ENCODE measurements at regions not wholly inside any gene's neighbourhood (a gene's known extent, or its start where the extent isn't known, plus 50 kb on each side); places are given as distances from the start of the nearest gene placed in this dataset.

- H3K4me1 ChIP-seq (replicated peaks; ENCODE audit: insufficient read depth) = no peaks in the 10 kb centered on the region
- BruUV-seq (replicated peaks) = no TSS peak
- peak; percentile 46 to 49 for DNase-seq
- H3F3A ChIP-seq (ENCODE audit: insufficient read depth, low read depth) = no peaks in the 10 kb centered on the region
- ChIA-PET POLR2A (ENCODE audit: unreplicated experiment) (interaction anchor here (0.5 kb wide), 1 partner anchor 241 kb away, joined by 11 read pairs; no protein-coding TSS in a partner anchor), CTCF (no interaction called here)
- H3K27ac ChIP-seq = no peak overlapping the region
- no peaks in the 10 kb centered on the region for H3K79me2 ChIP-seq (ENCODE audit: low read depth)
- no peak overlapping the region for H2AFZ ChIP-seq
- H3K36me3 ChIP-seq (ENCODE audit: low read depth) = no peaks in the 10 kb centered on the region
- no peaks in the 10 kb centered on the region for H3K27me3 ChIP-seq (ENCODE audit: insufficient read depth, low read depth)
- H3K4me3 ChIP-seq = no peak overlapping the region
- TF ChIP-seq EZH2 (IDR thresholded peaks at IDR 0.05; ENCODE audit: low read depth) = no peak
- no peaks in the 10 kb centered on the region for H3K9me2 ChIP-seq (ENCODE audit: insufficient read depth)
- H3K4me2 ChIP-seq = no peak overlapping the region
- no peaks in the 10 kb centered on the region for H3K9me3 ChIP-seq (ENCODE audit: insufficient read depth, low read depth)
- no peaks in the 10 kb centered on the region for H4K20me1 ChIP-seq (ENCODE audit: insufficient read depth)
- intact Hi-C loops (cut with micrococcal nuclease; ENCODE audit: unreplicated experiment) = no loop called here
These were observed 246.0 kb upstream of the HHIP start for GRCh38 chr4:144399927-144400326.

- Histone ChIP-seq H3K79me2 (ENCODE audit: low read depth) (no peaks in the 10 kb centered on the region), H3K4me3 (no peak overlapping the region), H3F3A (ENCODE audit: insufficient read depth, low read depth) (no peaks in the 10 kb centered on the region), H4K20me1 (ENCODE audit: insufficient read depth) (no peaks in the 10 kb centered on the region), H3K27ac (no peak overlapping the region), H3K9me3 (ENCODE audit: insufficient read depth, low read depth) (no peaks in the 10 kb centered on the region), H3K4me1 (replicated peaks; ENCODE audit: insufficient read depth) (no peaks in the 10 kb centered on the region), H3K4me2 (no peak overlapping the region), H3K27me3 (ENCODE audit: insufficient read depth, low read depth) (no peaks in the 10 kb centered on the region), H3K9me2 (ENCODE audit: insufficient read depth) (no peaks in the 10 kb centered on the region), H2AFZ (no peak overlapping the region), H3K36me3 (ENCODE audit: low read depth) (no peaks in the 10 kb centered on the region)
- ChIA-PET POLR2A (ENCODE audit: unreplicated experiment) (no interaction called here), CTCF (interaction anchor here (0.6 kb wide), 1 partner anchor 481 kb away, joined by 3 read pairs; no protein-coding TSS in a partner anchor)
- BruUV-seq (replicated peaks) = no TSS peak
- intact Hi-C loops (cut with micrococcal nuclease; ENCODE audit: unreplicated experiment) = no loop called here
- TF ChIP-seq EZH2 (IDR thresholded peaks at IDR 0.05; ENCODE audit: low read depth) (no peak), CTCF (conservative IDR thresholded peaks at IDR 0.05) (no peak)
- DNase-seq = no peak
These were observed 243.8 kb upstream of the HHIP start for GRCh38 chr4:144402176-144402575.

GRCh38 chr4:144402999-144403398 is 243.0 kb upstream of the HHIP start:
- POLR2A ChIA-PET (ENCODE audit: unreplicated experiment) = no interaction called here
- Histone ChIP-seq H3K9me3 (ENCODE audit: insufficient read depth, low read depth) (no peaks in the 10 kb centered on the region), H2AFZ (no peak overlapping the region), H3K36me3 (ENCODE audit: low read depth) (no peaks in the 10 kb centered on the region), H3K4me3 (no peak overlapping the region), H3K9me2 (ENCODE audit: insufficient read depth) (no peaks in the 10 kb centered on the region), H3K27ac (no peak overlapping the region), H3K27me3 (ENCODE audit: insufficient read depth, low read depth) (no peaks in the 10 kb centered on the region), H3K79me2 (ENCODE audit: low read depth) (no peaks in the 10 kb centered on the region), H3F3A (ENCODE audit: insufficient read depth, low read depth) (no peaks in the 10 kb centered on the region), H3K4me2 (no peak overlapping the region), H4K20me1 (ENCODE audit: insufficient read depth) (no peaks in the 10 kb centered on the region), H3K4me1 (replicated peaks; ENCODE audit: insufficient read depth) (no peaks in the 10 kb centered on the region)
- TF ChIP-seq CTCF (conservative IDR thresholded peaks at IDR 0.05) (no peak), EZH2 (IDR thresholded peaks at IDR 0.05; ENCODE audit: low read depth) (no peak)
- intact Hi-C loops (cut with micrococcal nuclease; ENCODE audit: unreplicated experiment) = no loop called here
- no peak for DNase-seq
- CTCF ChIA-PET = no interaction called here
- BruUV-seq (replicated peaks) = no TSS peak

- Histone ChIP-seq H3K27ac (no peak overlapping the region), H4K20me1 (ENCODE audit: insufficient read depth) (no peaks in the 10 kb centered on the region), H3K27me3 (ENCODE audit: insufficient read depth, low read depth) (no peaks in the 10 kb centered on the region), H3K9me3 (ENCODE audit: insufficient read depth, low read depth) (no peaks in the 10 kb centered on the region), H3K79me2 (ENCODE audit: low read depth) (no peaks in the 10 kb centered on the region), H3K9me2 (ENCODE audit: insufficient read depth) (no peaks in the 10 kb centered on the region), H3K36me3 (ENCODE audit: low read depth) (no peaks in the 10 kb centered on the region), H3K4me3 (no peak overlapping the region), H3F3A (ENCODE audit: insufficient read depth, low read depth) (no peaks in the 10 kb centered on the region), H3K4me1 (replicated peaks; ENCODE audit: insufficient read depth) (no peaks in the 10 kb centered on the region), H3K4me2 (no peak overlapping the region), H2AFZ (no peak overlapping the region)
- intact Hi-C loops (cut with micrococcal nuclease; ENCODE audit: unreplicated experiment) = no loop called here
- ChIA-PET CTCF (interaction anchor here (0.9 kb wide), 1 partner anchor 47 kb away, joined by 3 read pairs; no protein-coding TSS in a partner anchor), POLR2A (ENCODE audit: unreplicated experiment) (no interaction called here)
- TF ChIP-seq EZH2 (IDR thresholded peaks at IDR 0.05; ENCODE audit: low read depth) (no peak), CTCF (conservative IDR thresholded peaks at IDR 0.05) (no peak)
- BruUV-seq (replicated peaks) = no TSS peak
- no peak for DNase-seq
These were observed 242.1 kb upstream of the HHIP start for GRCh38 chr4:144403893-144404292.
